ENCODE measurements at regions not wholly inside any gene's neighbourhood (a gene's known extent, or its start where the extent isn't known, plus 50 kb on each side); places are given as distances from the start of the nearest gene placed in this dataset.
"Not testable (repeated sequence)": the region's sequence is repeated elsewhere in the genome, so short reads cannot be mapped to it uniquely, and the experiment has no call there.

DNA sequence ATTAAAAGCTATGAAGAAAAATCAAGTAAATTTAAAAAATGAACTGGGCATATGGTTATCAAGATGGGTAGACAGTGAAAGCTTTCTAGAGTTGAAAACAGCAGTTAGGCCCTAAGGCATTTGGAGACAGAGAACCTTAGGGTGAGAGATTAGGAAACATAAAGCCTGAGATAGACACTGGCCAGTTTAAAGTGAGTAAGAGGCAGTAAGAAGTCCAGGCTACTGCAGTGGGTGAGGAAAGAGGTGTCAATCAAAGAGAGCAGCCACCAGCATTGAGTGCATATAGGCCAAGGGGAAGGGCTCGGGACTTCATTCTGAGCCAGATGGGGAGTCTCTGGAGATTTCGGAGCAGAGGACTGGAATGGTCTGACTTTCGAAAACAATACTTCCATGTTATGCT, 1360.5 kb upstream of the ADGRL4 start:
- no peak for ATAC-seq
- no peaks in the 10 kb centered on the region for H3K36me3 Mint-ChIP-seq (ENCODE audit: low read depth)
- no peaks in the 10 kb centered on the region for H3K4me1 Mint-ChIP-seq
- peaks cover 10% of the 10 kb centered on the region for H3K9me3 Mint-ChIP-seq
- no peak overlapping the region for H3K27ac Mint-ChIP-seq
- DNase-seq: no peak
- H3K27me3 Mint-ChIP-seq: no peaks in the 10 kb centered on the region
- no peak overlapping the region for H3K4me3 Mint-ChIP-seq

DNA sequence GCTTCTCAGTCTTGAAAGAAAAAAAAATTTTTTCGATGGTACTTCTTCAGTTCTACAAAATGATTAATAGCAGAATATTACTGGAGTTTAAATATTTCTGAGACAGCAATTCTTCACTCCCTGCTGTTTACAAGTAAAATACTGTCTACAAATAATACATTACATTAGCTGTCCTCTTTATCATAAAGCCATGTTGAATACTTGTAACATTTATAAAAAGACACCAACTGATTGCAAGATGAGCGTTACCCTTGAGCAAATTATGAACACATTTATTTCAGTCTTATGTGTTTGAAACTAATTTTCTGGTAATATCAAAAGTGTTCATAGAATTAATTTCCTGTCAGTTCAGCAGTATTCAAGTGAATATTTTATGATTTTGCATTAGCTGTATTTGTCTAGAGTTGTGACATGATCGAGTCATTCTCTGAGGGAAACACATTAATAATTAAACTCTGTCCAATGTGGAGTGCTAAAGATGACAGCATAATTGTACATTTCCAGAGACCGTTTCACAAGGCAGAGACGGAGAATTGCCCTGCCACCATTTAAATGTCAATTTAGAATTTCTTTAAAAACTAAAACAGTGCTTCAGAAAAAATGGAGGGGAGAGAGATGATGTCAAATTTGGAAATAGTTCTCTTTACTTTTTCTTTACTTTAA, 1359.0 kb upstream of the ADGRL4 start:
- Mint-ChIP-seq H3K27me3 (no peaks in the 10 kb centered on the region), H3K36me3 (ENCODE audit: low read depth) (no peaks in the 10 kb centered on the region), H3K9me3 (peaks cover 22% of the 10 kb centered on the region), H3K4me3 (no peak overlapping the region), H3K4me1 (no peaks in the 10 kb centered on the region), H3K27ac (no peak overlapping the region)
- ATAC-seq: no peak
- no peak for DNase-seq

DNA sequence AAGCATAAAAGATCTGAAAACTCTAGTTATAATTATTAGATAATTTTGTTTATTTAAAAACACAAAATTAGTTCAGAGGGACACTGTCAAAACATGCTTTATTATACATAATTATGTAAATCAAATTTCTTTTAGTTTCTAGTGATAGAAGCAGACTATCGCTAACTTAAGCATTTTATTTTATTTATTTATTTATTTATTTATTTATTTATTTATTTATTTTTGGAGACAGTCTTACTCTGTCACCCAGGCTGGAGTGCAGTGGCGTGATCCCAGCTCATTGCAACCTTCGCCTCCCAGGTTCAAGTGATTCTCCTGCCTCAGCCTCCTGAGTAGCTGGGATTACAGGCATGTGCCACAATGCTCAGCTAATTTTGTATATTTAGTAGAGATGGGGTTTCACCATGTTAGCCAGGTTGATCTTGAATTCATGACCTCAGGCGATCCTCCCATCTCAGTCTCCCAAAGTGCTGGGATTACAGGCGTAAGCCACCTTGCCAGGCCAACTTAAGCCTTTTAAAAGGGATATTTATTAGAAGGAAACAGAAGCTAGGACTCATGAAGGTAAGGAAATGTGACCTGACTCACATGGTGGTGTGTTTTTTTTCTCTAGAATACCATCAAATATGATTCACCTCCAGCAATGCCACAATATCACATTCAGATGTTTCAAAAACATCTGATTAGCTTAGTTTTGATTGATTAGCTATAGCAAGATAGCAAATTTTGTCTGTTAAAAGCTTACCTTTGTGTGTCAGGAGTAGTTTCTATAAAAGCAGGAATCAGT, 1357.4 kb upstream of the ADGRL4 start:
- no peaks in the 10 kb centered on the region for H3K4me1 Mint-ChIP-seq

DNA sequence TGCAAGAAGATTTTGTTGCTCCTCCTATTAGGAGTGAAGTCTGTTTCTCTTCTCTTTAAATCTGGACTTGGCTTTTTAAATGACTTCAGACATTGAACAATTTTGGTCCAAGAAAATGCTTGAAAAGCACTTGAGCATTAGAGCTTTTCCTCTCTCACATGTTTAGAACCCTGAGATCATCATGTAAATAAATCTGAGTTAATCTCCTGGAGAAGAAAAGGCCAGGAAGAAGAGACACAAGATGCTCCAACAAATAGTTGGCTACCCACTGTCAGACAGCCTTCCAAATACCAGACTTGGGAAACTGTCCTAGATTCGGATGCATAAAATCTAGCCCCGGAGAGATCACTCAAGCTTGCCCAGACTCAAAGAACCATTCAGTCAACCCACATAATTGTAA, 1353.1 kb upstream of the ADGRL4 start:
- Mint-ChIP-seq H3K36me3 (ENCODE audit: low read depth) (no peaks in the 10 kb centered on the region), H3K4me1 (no peaks in the 10 kb centered on the region), H3K27ac (no peak overlapping the region), H3K27me3 (no peaks in the 10 kb centered on the region), H3K9me3 (peaks cover 25% of the 10 kb centered on the region), H3K4me3 (no peak overlapping the region)
- no peak for ATAC-seq
- no peak for DNase-seq

More for the DNA sequence above, 1357.4 kb upstream of the ADGRL4 start:
- no peak for DNase-seq
- H3K36me3 Mint-ChIP-seq (ENCODE audit: low read depth): no peaks in the 10 kb centered on the region
- H3K4me3 Mint-ChIP-seq: no peak overlapping the region
- H3K27ac Mint-ChIP-seq: no peak overlapping the region
- no peak for ATAC-seq
- H3K27me3 Mint-ChIP-seq: no peaks in the 10 kb centered on the region
- peaks cover 20% of the 10 kb centered on the region for H3K9me3 Mint-ChIP-seq

DNA sequence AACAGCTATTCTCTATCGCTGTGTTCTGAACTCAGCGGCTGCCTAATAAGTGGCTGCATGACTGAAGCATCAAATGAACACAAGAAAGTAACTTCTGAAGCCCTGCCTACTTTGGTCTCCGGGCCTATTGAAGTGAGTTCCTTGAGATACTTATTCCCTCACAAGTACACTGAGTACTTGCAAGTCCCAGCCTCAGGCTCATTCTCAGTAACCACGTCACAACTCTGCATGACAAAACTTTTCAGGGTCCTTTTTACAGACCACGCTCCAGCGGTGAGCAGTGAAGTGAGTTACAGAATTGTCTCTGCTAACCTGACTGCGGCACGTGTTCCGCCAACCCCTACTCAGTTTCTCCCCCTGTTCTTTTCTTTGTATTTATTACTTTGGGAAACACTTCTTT, 1342.7 kb upstream of the ADGRL4 start:
- Mint-ChIP-seq H3K27me3 (no peaks in the 10 kb centered on the region), H3K9me3 (peaks cover 8% of the 10 kb centered on the region), H3K27ac (no peak overlapping the region), H3K4me3 (no peak overlapping the region), H3K4me1 (no peaks in the 10 kb centered on the region), H3K36me3 (ENCODE audit: low read depth) (no peaks in the 10 kb centered on the region)
- ATAC-seq (no peak), DNase-seq (no peak)

DNA sequence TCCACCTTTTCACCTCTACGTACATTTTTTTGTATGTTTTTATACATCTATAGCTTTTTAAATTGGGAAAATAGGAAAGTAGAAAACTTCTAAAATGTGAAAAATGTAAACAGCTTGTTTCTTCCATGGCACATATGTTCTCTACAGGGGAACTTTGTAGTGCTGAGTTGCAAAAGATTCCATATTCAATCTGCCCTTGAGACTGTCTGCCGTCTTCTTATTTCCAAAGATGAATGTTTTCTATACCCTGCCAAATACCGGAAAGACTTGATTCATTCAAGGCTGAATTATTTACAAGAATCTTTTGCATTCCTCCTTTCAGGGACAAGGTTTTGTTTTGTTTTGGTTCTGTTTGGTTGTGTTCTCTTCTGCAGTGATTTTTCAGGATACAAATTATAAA, 1334.5 kb upstream of the ADGRL4 start:
- Mint-ChIP-seq H3K9me3 (peaks cover 23% of the 10 kb centered on the region), H3K4me3 (no peak overlapping the region), H3K27ac (no peak overlapping the region), H3K36me3 (ENCODE audit: low read depth) (no peaks in the 10 kb centered on the region), H3K27me3 (no peaks in the 10 kb centered on the region), H3K4me1 (no peaks in the 10 kb centered on the region)
- no peak for ATAC-seq
- no peak for DNase-seq

DNA sequence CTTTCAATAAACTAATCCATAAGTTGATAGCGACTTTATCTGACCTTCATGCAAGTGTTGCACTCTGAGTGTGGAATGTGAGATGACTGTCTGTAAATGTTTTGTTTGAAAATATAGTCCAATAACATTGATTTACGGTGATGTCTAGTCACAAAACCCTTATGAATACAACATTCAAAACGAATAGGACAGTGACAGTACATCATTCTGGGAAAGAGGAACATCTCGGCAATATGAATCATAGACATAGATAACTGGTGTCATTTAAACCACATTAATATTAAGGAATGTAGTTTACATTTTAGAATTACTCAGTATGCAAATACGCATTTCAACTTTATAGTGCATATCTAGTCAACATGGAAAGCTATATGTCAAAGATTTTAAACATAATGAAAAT, 1311.6 kb upstream of the ADGRL4 start:
- ATAC-seq: no peak
- Mint-ChIP-seq H3K4me1 (no peaks in the 10 kb centered on the region), H3K36me3 (ENCODE audit: low read depth) (no peaks in the 10 kb centered on the region), H3K27ac (no peak overlapping the region), H3K27me3 (no peaks in the 10 kb centered on the region), H3K4me3 (no peak overlapping the region), H3K9me3 (no peaks in the 10 kb centered on the region)
- DNase-seq: no peak

DNA sequence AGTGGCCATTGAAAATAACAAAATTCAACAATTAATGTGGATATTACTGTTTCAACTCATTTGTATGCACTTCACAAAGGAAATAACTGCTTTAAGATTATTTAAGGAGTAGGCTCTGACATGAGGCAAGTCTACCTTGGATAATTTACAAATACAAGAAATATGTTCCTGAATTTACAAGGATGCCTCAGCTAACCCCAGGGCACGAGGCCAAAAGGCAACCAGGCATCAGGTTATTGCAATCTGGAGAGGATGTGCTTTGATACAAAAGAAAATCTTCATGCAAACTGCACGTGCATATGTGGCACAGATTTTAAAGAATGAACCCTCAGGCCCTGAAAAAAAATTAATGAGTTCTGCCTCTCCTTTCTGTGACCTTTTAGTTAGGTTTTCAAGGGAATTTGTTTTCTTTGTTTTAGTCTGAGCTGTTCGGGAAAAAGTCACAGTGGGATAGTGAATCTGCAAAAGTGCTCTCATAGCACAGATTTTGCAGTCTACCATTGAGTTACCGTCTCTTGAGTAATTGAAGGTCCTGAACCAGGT, 1304.2 kb upstream of the ADGRL4 start:
- Mint-ChIP-seq H3K9me3 (peaks cover 4% of the 10 kb centered on the region), H3K4me1 (no peaks in the 10 kb centered on the region), H3K27me3 (no peaks in the 10 kb centered on the region), H3K36me3 (ENCODE audit: low read depth) (no peaks in the 10 kb centered on the region), H3K4me3 (no peak overlapping the region), H3K27ac (no peak overlapping the region)
- no peak for ATAC-seq
- DNase-seq: no peak

DNA sequence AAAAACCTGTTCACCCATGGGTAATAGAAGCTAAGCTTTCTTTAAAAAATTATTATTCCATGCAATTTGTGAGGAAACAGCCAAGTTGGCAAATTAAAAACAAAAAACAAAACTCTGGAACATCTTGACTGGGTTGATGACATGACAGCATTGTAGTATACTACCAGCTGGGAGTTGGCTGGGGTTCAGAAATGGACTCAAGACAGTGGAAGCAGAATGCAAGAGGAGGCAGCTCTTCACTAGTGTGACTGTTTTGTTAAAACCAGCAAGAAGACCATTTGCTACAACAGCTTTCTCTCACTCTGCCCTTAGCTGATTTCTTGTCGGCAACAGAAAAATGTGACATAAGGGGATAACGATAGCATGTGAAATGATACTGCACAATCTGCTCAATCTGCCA, 1298.9 kb upstream of the ADGRL4 start:
- Mint-ChIP-seq H3K9me3 (peaks cover 8% of the 10 kb centered on the region), H3K4me3 (no peak overlapping the region), H3K27me3 (no peaks in the 10 kb centered on the region), H3K4me1 (no peaks in the 10 kb centered on the region), H3K27ac (no peak overlapping the region), H3K36me3 (ENCODE audit: low read depth) (no peaks in the 10 kb centered on the region)
- no peak for ATAC-seq
- no peak for DNase-seq

DNA sequence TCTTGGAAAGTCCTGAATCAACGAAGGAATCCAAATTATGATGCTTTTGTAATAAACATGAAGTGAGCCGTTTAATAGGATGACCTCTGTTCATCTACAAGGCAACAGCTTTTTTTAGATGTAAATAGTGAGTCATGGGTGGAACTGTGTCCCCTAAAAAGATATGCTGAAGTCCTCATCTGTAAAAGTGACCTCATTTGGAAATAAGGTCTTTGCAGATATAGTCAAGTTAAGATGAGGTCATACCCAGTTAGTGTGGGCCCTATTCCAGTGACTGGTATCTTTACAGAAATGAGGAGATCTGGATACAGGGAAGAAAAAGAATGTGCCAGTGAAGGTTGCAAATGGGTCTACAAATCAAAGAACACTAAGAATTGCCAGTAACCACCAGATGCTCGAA, 1287.3 kb upstream of the ADGRL4 start:
- Mint-ChIP-seq H3K9me3 (peaks cover 23% of the 10 kb centered on the region), H3K4me1 (no peaks in the 10 kb centered on the region), H3K27me3 (no peaks in the 10 kb centered on the region), H3K36me3 (ENCODE audit: low read depth) (no peaks in the 10 kb centered on the region), H3K4me3 (no peak overlapping the region), H3K27ac (no peak overlapping the region)
- DNase-seq (no peak), ATAC-seq (no peak)

DNA sequence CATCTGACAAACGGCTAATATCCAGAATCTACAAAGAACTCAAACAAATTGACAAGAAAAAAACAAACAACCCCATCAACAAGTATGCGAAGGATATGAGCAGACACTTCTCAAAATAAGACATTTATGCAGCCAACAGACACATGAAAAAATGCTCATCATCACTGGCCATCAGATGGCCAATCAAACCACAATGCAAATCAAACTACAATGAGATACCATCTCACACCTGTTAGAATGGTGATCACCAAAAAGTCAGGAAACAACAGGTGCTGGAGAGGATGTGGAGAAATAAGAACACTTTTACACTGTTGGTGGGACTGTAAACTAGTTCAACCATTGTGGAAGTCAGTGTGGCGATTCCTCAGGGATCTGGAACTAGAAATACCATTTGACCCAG, 1282.2 kb upstream of the ADGRL4 start:
- not testable (repeated sequence) for H3K27ac Mint-ChIP-seq; DNase-seq; H3K4me3 Mint-ChIP-seq; H3K36me3 Mint-ChIP-seq (ENCODE audit: low read depth); H3K4me1 Mint-ChIP-seq; H3K27me3 Mint-ChIP-seq; ATAC-seq
- peaks cover 14% of the 10 kb centered on the region for H3K9me3 Mint-ChIP-seq

DNA sequence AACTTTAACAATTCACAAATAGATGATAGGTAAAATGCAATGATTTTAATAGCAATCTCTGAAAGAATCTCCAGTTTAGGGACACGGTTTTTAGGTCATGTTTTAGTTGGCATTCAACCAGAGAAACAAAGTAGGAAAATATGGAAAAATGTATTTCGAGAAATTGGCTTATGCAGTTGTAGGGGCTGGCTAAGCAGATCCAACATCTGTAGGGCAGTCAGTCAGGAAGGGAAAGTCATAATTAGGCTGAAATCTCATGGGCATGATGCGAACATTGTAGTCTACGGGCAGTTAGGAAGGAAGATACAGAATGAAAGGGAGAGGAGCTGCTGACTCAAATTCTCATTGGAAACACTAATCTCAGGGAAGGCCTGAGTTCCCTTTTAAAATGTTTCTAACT, 1276.0 kb upstream of the ADGRL4 start:
- no peak overlapping the region for H3K4me3 Mint-ChIP-seq
- H3K4me1 Mint-ChIP-seq: no peaks in the 10 kb centered on the region
- no peaks in the 10 kb centered on the region for H3K36me3 Mint-ChIP-seq (ENCODE audit: low read depth)
- DNase-seq: no peak
- H3K27ac Mint-ChIP-seq: no peak overlapping the region
- H3K27me3 Mint-ChIP-seq: no peaks in the 10 kb centered on the region
- H3K9me3 Mint-ChIP-seq: peaks cover 15% of the 10 kb centered on the region
- ATAC-seq: no peak

DNA sequence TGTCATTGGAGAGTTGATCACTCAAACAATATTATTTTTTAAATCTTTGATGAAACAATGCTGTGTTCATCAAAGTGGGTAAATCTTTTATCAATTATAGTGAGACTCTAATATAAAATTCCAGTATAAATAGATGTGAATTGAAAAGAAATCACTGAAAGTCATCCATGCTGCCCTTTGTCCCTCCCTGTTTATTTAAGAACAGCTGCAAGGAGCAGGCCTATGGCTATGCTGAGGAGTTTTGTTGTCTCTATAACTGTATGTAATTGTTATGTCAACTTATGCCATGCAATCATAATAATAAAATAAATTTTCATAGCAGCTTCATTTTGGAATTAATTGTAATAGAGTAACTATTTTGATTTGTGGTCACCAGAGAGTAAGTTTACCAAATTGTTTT, 1272.4 kb upstream of the ADGRL4 start:
- H3K27me3 Mint-ChIP-seq: no peaks in the 10 kb centered on the region

DNA sequence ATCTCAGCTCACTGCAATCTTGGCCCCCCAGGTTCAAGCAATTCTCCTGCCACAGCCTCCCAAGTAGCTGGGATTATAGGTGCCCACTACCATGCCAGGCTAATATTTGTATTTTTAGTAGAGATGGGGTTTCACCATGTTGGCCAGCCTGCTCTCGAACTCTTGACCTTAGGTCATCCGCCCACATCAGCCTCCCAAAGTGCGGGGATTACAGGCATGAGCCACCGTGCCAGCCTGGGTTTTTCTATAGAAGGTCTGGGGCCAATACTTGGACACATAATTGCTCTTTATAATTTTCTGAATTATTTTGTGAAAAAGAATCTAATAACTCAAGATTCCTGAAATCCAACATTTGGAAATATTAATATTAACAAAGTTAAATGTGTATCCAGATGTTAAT, 1267.7 kb upstream of the ADGRL4 start:
- H3K36me3 Mint-ChIP-seq (ENCODE audit: low read depth): no peaks in the 10 kb centered on the region
- no peak overlapping the region for H3K27ac Mint-ChIP-seq
- H3K4me3 Mint-ChIP-seq: no peak overlapping the region
- no peaks in the 10 kb centered on the region for H3K27me3 Mint-ChIP-seq
- ATAC-seq (no peak), DNase-seq (no peak)
- no peaks in the 10 kb centered on the region for H3K4me1 Mint-ChIP-seq
- peaks cover 20% of the 10 kb centered on the region for H3K9me3 Mint-ChIP-seq

More for the DNA sequence above, 1272.4 kb upstream of the ADGRL4 start:
- Mint-ChIP-seq H3K4me3 (no peak overlapping the region), H3K27ac (no peak overlapping the region), H3K9me3 (peaks cover 18% of the 10 kb centered on the region), H3K36me3 (ENCODE audit: low read depth) (no peaks in the 10 kb centered on the region), H3K4me1 (no peaks in the 10 kb centered on the region)
- DNase-seq (no peak), ATAC-seq (no peak)

DNA sequence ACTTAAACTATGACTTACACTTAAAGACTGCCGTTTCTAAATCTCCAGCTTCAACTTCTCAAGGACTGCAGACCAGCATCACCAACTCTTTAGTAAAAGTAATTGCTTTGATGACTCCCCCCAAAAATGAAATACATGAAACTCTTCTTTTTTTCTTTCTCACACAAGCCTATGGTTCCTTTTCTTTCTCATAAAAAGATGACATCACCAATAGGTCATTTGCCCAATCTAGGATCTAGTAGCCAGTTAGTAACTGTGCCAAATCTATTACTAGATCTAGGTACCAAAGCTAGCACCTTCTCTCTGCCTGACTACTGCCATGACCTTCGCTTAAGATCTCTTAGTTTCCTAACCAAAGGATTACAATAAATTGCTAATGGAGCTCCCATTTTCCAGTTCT, 1266.0 kb upstream of the ADGRL4 start:
- Mint-ChIP-seq H3K27me3 (no peaks in the 10 kb centered on the region), H3K27ac (no peak overlapping the region), H3K9me3 (peaks cover 18% of the 10 kb centered on the region), H3K36me3 (ENCODE audit: low read depth) (no peaks in the 10 kb centered on the region), H3K4me1 (no peaks in the 10 kb centered on the region), H3K4me3 (no peak overlapping the region)
- ATAC-seq: no peak
- no peak for DNase-seq
